Kidney epithelial cell (primary cell): ENCODE measurements at regions not wholly inside any gene's neighbourhood (a gene's known extent, or its start where the extent isn't known, plus 50 kb on each side); places are given as distances from the start of the nearest gene placed in this dataset.
"Not testable (repeated sequence)": the region's sequence is repeated elsewhere in the genome, so short reads cannot be mapped to it uniquely, and the experiment has no call there.

Source experiments
- DNase-seq: peaks from one replicate; pipeline ENCODE4 v3.0.0-alpha.2; 2010; ENCODE audit warnings: low read depth
- H3K27me3 ChIP-seq: 2 replicates; pipeline ENCODE4 v1.6.0; 2011; ENCODE audit warnings: low read length; ENCODE audit not compliant: control insufficient read depth, insufficient read depth
- H3K36me3 ChIP-seq: 2 replicates; pipeline ENCODE4 v1.5.1; 2011; ENCODE audit warnings: low read length; ENCODE audit not compliant: control insufficient read depth, insufficient read depth
- H3K4me3 ChIP-seq: 2 replicates; pipeline ENCODE4 v1.5.1; 2011; ENCODE audit warnings: low read depth, mild to moderate bottlenecking, control low read depth, low read length
- CTCF ChIP-seq: IDR thresholded peaks from 2 replicates; pipeline ENCODE4 v1.5.1; 2011; ENCODE audit warnings: mild to moderate bottlenecking, moderate library complexity, low read length, control low read depth, inconsistent platforms; ENCODE audit not compliant: insufficient read depth, poor library complexity, severe bottlenecking

- no peak overlapping the region for H3K4me3 ChIP-seq
- H3K36me3 ChIP-seq: no peaks in the 10 kb centered on the region
- peaks cover 2% of the 10 kb centered on the region for H3K27me3 ChIP-seq
- peak; percentile 23 for TF ChIP-seq CTCF
- peak; percentile 65 for DNase-seq
These were observed 109.9 kb upstream of the CADM1 start for GRCh38 chr11:115613986-115614632.

DNA sequence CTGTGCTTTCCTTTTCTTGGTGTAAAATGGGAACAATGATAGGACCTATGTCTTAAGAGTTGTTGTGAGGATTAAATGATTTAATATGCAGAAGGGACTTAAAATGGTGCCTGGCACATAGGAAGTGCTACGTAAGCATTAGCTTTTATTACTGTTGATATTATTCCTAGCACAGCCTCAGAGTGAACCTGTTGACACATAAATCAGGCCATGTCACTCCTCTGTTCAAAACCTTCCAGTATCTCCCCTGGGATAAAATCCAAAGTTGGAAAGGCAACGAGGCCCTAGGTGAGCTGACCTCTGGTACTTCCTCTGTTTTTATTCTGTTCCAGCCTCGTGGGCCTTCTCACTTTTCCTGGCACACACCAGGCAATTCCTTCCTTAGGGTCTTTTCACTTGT lies 108.8 kb upstream of the CADM1 start:
- H3K4me3 ChIP-seq: no peak overlapping the region
- DNase-seq: no peak
- H3K27me3 ChIP-seq: peaks cover 2% of the 10 kb centered on the region
- no peak for TF ChIP-seq CTCF
- H3K36me3 ChIP-seq: no peaks in the 10 kb centered on the region

DNA sequence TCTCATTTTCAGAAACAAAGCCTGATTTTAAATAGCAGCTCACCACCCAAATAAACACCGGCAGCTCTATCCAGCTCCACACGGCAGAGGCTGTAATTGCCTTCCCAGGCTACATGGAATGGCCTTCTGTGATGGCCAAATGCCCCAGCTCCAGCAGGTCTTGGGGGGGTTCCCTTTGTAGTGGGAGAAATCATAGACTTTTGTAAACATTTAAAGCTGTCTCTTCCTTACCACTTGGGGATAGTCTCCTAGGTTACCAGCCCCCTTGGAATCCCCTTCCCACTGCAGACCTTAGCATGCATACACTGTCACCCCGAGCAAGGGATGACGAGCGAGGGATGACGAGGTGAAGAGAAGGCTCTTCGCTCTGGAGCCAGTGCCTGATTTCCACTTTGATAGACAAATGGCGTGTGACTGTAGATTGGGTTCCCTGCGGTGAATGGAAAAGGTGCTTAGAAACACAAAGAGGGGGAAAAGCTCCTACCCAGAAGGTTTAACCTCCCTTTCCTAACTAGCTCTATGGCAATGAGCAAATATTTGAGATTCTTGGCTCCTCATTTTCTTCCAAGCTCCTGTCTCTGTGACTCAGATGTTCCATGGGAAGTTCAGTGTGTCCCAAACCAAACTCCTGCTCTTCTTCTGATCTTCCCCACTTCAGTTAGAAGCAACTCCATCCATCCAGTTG lies 108.0 kb upstream of the CADM1 start:
- Histone ChIP-seq H3K4me3 (no peak overlapping the region), H3K27me3 (peaks cover 2% of the 10 kb centered on the region), H3K36me3 (no peaks in the 10 kb centered on the region)
- DNase-seq: no peak
- TF ChIP-seq CTCF: no peak

DNA sequence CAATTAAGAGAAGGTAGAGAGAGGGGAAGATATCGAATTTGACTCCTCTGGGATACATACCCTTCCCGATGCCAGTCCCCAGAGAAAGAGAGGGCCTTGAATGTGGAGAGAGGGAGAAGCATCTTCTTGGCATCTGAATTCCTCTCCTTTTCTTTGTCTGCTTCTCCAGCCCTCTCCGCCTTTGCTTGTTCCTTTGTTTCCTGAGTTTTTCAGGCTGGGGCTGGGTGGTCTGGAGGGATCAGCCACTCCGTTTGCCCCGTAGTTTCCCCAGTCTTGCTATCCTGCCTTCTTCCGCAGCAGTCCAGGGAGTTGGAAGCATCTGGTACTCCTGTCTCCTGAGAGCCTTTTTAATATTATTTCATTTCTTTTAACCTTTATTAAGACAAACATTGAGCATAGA lies 107.1 kb upstream of the CADM1 start:
- no peak for DNase-seq
- Histone ChIP-seq H3K36me3 (no peaks in the 10 kb centered on the region), H3K27me3 (peaks cover 2% of the 10 kb centered on the region), H3K4me3 (no peak overlapping the region)
- TF ChIP-seq CTCF: no peak

GRCh38 chr11:115610908-115611307 lies 106.7 kb upstream of the CADM1 start:
- DNase-seq: no peak
- TF ChIP-seq CTCF: no peak
- Histone ChIP-seq H3K4me3 (no peak overlapping the region), H3K36me3 (no peaks in the 10 kb centered on the region), H3K27me3 (peaks cover 3% of the 10 kb centered on the region)

DNA sequence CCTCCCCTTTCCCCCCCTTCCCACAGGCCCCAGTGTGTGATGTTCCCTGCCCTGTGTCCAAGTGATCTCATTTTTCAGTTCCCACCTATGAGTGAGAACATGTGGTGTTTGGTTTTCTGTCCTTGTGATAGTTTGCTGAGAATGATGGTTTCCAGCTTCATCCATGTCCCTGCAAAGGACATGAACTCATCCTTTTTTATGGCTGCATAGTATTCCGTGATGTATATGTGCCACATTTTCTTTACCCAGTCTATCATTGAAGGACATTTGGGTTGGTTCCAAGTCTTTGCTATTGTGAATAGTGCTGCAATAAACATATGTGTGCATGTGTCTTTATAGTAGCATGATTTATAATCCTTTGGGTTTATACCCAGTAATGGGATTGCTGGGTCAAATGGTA lies 106.0 kb upstream of the CADM1 start:
- H3K4me3 ChIP-seq, H3K36me3 ChIP-seq: not testable (repeated sequence)

More for the DNA sequence above, 106.0 kb upstream of the CADM1 start:
- not testable (repeated sequence) for H3K27me3 ChIP-seq, DNase-seq
